Stimulated activated CD4-positive, alpha-beta T cell treated with anti-CD3 and anti-CD28 coated beads, Interleukin-2, amount 100 ng/mL, for 24 hours (primary cell): ENCODE measurements at regions not wholly inside any gene's neighbourhood (a gene's known extent, or its start where the extent isn't known, plus 50 kb on each side); places are given as distances from the start of the nearest gene placed in this dataset.
"Not testable (repeated sequence)": the region's sequence is repeated elsewhere in the genome, so short reads cannot be mapped to it uniquely, and the experiment has no call there.

ENCODE experiments used
- DNase-seq, 2 donors: peaks; one replicate each; pipeline ENCODE4 v3.0.0-alpha.2; 2020

- peak in 1 of 2 donors; percentile 33 for DNase-seq
These were observed 53.6 kb downstream of the ARF6 start for GRCh38 chr14:49946320-49947141.

GRCh38 chr14:49947506-49947905 lies 54.6 kb downstream of the ARF6 start:
- no peak for DNase-seq

- no peak for DNase-seq
These were observed 57.7 kb downstream of the ARF6 start for GRCh38 chr14:49950275-49951228.

GRCh38 chr14:49951229-49951607 lies 58.3 kb downstream of the ARF6 start:
- no peak for DNase-seq

- no peak for DNase-seq
These were observed 58.9 kb downstream of the ARF6 start for GRCh38 chr14:49951691-49952345.

- DNase-seq = no peak
These were observed 60.3 kb downstream of the ARF6 start for GRCh38 chr14:49953196-49953595.

- no peak for DNase-seq
These were observed 61.3 kb downstream of the ARF6 start for GRCh38 chr14:49954171-49954631.

GRCh38 chr14:49955024-49955423 lies 62.1 kb downstream of the ARF6 start:
- DNase-seq = no peak

- no peak for DNase-seq
These were observed 64.4 kb downstream of the ARF6 start for GRCh38 chr14:49957089-49957852.

- DNase-seq = no peak
These were observed 67.0 kb downstream of the ARF6 start for GRCh38 chr14:49959822-49960408.

- DNase-seq = no peak
These were observed 67.6 kb downstream of the ARF6 start for GRCh38 chr14:49960453-49960852.

GRCh38 chr14:49961270-49962222 lies 68.7 kb downstream of the ARF6 start:
- DNase-seq = no peak

GRCh38 chr14:49962621-49963020 lies 69.7 kb downstream of the ARF6 start:
- peak; percentile 71 to 74 for DNase-seq

GRCh38 chr14:49965068-49965651 lies 72.3 kb downstream of the ARF6 start:
- not testable (repeated sequence) for DNase-seq

- no peak for DNase-seq
These were observed 73.5 kb downstream of the ARF6 start for GRCh38 chr14:49966304-49966809.

GRCh38 chr14:49966971-49967630 lies 74.2 kb downstream of the ARF6 start:
- DNase-seq = no peak

- no peak for DNase-seq
These were observed 77.1 kb downstream of the ARF6 start for GRCh38 chr14:49969961-49970360.

- DNase-seq = no peak
These were observed 77.7 kb downstream of the ARF6 start for GRCh38 chr14:49970474-49971147.
